ENCODE measurements at regions not wholly inside any gene's neighbourhood (a gene's known extent, or its start where the extent isn't known, plus 50 kb on each side); places are given as distances from the start of the nearest gene placed in this dataset.
A peak's percentile ranks its signal among the peaks of the same experiment; 100 is the strongest.

DNA sequence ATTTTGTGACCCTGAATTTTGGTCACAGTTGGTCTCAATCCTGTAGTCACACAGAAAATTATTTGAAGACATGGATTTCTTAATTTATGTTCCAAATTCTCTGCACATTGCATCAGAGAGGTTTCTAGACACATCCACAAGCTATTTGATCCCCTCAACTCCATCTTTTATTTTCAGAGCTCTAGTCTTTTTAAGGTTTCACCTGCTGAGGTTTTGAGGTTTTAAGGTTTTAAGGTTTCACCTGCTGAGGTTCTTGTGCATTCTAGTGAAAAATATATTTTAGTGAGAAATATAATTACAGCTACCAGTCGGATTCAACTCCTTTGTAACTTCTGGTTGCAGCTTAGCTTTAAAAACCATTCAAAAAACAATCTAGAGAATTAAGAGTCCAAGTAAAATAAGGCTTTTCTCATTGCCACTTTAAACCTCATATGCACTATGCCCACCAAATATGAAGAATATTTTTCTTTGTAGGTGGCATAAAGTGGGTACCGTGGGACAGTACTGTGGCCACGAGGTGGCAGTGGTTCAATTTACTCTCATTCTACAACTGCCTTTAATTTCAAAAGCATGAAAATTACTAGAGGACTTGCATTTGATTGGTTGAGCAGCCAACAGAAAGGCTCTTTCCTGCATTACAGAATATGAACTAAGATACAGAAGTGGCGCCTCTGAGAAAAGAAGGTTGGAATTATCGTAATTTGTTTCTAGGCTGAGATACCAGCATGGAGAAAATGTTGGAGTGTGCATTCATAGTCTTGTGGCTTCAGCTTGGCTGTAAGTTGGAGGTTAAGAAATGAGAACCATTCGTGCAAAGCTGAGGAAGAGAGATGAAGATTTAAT is 366.5 kb upstream of the OR4E1 start:
- peak; percentile 21 for DNase-seq (ENCODE audit: low spot score)

DNA sequence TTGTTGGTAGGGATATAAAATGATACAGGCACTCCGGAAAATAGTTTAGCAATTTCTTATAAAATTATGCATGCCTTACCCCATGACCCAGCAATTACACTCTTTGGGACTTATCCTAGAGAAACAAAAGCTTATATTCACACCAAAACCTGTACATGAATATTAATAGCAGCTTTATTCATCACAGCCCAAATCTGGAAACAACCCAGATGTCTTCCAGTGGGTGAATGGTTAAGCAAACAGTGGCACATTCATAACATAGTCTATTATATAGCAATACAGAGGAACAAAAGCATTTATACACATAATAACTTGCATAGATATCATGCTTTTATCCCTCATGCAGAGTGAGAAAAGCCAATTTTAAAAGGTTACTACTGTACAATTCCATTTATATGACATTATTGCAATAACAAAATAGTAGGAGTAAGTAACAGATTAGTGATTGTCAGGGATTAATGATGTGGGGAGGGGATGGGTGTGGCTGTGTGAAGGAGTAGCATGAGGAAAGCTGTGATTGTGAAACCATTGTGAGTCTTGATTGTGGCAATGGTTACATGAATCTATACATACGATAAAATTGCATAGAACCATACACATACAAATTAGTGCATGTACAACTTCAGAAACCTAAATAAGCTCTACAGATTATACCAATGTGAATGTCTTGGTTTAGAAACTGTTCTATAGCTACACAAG is 363.1 kb upstream of the OR4E1 start:
- no peak for DNase-seq (ENCODE audit: low spot score)

DNA sequence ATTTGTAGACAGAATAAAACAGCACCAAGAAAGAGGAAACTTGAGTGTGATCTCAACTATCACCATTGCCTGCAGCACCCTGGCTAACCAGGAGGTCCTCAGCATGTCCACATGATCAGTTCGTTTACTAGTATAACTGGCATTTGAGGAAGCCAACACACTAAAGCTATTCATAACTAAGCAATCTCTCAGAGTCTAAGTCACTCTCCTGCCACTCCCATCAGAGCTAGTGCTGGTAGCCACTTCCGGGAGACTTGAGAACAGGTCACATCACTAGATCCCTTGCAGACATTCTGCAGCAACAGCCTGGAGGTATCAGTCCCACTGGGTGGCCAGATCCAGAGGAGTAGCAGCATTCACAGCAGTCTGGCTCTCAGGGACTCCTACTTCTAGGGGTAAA is 352.9 kb upstream of the OR4E1 start:
- DNase-seq (ENCODE audit: low spot score): no peak

DNA sequence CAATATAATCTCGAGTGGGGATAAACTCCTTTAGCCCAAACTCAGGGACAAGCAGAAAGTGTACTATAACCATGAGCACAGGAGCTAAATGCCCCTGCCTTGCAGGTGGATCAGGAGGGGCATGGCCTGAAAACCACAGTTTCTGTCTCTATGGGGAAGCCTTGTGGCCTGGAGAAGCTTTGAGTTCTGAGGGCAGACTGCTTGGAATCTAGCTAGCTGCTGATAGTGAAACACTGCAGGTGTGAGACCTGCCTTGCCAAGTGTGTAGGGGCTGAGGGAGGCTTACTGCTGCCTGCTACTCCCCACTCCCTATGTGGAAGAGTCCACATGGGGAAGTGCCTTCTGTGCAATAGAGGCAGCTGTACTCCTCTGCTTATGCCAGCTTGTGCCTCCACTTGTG is 352.3 kb upstream of the OR4E1 start:
- DNase-seq (ENCODE audit: low spot score): no peak

DNA sequence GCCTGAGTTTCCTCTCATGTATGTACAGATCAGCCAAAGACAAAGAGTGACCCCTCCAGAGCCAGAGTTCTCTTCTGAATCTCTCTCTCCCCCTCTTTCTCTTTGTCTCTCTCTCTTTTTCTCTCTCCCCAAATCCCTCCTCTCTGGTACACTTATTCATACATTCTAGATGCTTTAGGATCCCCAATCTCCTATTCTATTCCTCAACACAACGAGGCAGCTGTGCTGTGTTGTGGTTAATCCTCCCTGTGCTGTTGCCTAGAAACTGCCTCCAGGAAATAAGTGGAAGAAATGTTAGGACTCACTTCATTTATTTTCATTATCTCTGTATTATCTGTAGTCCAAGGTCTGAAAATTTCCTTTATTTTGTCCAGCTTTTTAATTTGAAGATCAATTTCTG is 350.5 kb upstream of the OR4E1 start:
- DNase-seq (ENCODE audit: low spot score): no peak

DNA sequence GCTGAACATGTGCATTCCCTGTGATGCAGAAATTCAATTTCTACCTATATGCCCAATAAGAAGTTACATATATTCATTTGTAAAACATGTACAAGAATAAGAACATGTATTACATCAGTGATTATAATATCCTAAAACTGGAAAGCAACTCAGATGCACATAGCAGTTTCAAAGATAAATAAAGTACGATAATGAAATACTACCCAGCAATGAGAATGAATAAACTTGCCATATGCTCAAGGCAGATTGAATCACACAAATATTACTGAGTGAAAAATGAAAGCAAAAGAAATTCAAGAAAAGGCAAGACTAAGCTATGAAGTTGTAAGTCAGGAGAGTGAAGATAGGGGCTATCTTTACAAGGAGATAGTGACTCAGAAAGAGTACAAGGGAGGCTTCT is 345.3 kb upstream of the OR4E1 start:
- DNase-seq (ENCODE audit: low spot score): no peak

DNA sequence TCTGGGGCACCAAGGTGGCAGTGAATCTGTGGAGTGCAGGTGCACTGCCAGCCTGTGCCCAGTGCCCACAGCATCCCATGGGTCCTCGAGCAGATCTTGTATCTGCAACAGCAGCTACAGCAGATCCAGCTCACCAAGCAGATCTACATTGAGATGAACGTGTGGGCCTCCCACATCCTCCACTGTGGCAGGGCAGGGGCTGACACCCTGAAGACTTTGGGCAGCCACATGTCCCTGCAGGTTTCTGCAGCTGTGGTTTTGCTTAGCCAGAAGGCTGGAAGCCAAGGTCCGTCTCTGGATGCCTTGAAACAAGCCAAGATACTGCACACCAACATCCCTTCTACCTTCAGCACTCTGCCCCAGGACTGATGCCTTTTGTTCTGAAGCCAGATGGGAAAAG is 338.8 kb upstream of the OR4E1 start:
- no peak for DNase-seq (ENCODE audit: low spot score)

DNA sequence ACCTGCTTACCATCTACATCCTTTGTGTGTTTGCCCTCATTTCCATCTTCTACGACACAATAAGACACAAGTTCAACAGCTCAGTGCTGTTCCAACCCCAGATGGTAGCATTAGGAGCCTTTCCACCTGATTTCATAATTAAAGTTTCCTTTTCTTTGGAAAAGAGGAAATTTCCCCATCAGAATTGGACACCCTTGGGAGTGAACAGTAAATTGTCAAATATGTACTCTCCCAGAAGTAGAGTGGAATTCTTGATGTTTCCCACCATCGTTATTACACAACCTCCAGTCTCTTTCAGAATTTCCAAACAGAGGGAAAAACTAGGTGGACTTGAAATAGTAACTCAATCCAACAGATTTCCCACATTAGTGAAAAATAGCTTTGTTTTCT is 337.6 kb upstream of the OR4E1 start:
- no peak for DNase-seq (ENCODE audit: low spot score)

DNA sequence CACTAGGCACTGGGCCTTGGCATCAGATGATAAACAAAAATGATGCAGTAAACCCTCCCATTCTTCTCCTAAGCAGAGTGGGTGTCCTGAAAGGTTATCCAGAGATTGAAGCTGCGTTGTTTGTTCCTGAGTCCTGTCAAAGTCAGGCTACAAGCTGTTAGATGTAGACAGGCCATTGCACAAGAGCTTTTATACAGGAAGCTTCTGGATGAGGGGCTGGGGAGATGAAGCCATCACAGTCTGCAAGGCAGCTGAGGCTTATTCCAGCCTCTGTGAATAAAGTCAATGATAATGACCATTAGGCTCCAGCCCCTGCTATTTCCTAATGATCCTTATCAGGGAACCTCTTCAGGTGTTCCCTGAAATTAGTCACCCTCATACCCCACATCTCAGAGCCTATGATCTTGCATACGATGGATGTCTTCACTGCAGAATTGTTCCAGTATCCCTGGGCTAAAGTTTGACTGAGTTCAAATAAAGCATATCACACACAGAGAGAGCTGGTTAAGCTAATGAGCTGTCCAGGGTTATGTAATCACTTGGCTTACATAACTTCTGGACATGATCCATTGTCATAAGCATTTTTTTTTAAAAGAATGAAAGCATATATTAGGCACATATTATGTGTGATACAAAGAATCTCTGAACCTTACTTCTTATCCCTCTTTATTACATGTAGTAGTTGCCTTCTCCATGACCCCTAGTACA is 337.1 kb upstream of the OR4E1 start:
- DNase-seq (ENCODE audit: low spot score): no peak

DNA sequence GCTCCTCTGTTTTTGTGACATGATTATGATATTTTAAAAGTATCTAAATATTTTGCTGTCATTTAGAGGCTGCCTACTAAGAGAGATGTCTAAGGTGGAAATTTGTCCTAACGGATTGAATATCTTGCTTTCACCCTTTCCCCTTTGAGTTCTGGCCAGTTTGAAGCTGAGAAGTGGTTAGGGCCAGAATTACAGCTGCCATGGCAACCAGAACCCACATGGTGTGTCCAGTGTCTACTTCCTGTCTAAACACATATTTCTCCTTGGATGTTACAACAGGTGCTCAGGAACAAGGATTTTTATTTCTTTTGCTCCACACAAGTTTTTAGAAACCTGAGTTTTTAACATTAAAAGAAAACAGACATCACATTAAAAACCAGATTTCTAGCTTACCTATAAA is 335.1 kb upstream of the OR4E1 start:
- DNase-seq (ENCODE audit: low spot score): no peak

DNA sequence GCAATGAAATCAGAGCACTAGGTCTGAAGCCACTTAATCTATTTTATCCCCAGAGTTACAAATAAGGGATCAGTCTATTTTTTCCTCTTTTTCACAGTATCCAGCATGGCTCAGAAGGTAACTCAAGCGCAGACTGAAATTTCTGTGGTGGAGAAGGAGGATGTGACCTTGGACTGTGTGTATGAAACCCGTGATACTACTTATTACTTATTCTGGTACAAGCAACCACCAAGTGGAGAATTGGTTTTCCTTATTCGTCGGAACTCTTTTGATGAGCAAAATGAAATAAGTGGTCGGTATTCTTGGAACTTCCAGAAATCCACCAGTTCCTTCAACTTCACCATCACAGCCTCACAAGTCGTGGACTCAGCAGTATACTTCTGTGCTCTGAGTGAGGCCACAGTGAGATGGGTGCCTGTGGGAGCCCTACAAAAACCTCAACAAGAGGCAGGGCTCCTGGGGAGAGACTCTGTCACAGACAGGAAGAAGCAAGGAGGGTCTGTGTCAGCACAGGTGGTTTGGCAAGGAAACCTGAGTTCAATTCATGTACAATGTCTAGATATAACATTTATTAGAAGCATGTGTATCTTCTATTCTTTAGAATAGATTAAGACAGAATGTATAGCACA is 334.3 kb upstream of the OR4E1 start:
- DNase-seq (ENCODE audit: low spot score): no peak

DNA sequence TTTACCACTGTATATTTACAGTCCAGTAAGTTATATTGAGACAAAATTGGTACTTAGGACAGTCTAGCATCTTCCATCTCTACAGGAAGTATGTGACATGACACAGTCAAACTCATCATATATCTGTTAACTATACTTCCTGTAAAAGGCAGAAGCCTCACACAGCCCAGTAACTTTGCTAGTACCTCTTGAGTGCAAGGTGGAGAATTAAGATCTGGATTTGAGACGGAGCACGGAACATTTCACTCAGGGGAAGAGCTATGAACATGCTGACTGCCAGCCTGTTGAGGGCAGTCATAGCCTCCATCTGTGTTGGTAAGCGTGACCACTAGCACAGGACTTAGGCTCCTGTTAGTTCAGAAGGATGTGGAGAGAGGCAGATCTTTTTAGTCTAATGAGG is 333.7 kb upstream of the OR4E1 start:
- DNase-seq (ENCODE audit: low spot score): no peak

DNA sequence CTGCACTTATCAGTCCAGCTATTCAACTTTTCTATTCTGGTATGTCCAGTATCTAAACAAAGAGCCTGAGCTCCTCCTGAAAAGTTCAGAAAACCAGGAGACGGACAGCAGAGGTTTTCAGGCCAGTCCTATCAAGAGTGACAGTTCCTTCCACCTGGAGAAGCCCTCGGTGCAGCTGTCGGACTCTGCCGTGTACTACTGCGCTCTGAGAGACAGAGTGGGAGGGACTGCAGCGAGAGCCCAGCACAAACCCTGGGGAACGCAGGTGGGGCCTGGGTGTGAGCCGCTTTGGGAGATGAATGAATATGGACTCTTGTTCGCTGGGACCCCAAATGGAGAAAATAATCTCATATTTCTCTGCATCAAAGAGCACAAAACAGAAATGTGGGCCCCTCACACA is 329.8 kb upstream of the OR4E1 start:
- DNase-seq (ENCODE audit: low spot score): no peak

DNA sequence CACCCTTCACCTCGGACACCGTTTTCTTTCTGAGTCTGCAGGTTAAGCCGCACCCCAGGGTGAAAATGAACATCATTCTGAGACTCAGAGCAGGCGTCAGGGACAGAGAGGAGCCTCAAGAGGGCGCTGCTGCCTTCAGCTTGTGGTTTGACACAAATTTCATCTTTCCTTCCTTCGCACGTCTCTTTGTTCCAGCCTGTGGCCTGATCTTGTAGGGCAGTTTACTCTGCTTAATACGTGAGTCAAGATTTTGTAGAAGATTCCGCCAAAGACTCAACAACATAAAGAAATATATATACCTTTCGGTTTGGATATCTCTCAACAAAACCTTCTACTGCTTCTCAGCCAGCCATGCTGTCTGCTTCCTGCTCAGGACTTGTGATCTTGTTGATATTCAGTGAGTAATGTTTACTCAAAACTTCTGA is 329.3 kb upstream of the OR4E1 start:
- DNase-seq (ENCODE audit: low spot score): peak; percentile 29

DNA sequence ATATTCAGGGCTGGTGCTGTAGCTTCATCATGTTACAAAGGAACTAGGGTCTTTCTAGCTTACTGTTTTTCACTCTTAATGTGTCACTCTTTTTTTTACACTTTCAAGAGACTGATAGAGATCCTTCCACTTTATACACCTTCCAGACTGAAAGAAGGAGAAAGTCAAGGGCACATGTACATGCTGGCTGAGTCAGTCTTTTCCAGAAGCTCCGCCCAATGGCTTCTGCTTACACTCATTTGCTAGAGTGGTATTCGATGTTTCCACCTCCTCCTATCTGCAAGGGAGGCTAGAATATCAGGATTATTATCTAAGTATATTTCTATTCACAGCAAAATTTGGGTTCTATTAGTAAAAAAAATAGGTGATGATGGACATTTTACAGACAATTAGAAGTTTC is 325.8 kb upstream of the OR4E1 start:
- DNase-seq (ENCODE audit: low spot score): no peak

DNA sequence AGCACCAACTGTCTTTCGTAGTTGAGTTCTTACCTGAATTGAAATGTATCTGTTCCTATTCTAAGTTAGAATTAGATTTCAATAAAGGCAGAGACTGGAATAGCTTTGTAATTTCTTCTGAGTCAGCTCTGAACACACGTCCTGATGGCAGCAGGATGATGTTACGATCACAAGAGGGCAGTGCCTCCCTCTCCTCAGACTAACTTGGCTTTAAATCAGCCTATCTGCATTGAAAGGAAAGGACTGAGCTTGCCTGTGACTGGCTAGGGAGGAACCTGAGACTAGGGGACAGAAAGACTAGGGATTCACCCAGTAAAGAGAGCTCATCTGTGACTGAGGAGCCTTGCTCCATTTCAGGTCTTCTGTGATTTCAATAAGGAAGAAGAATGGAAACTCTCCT is 323.7 kb upstream of the OR4E1 start:
- DNase-seq (ENCODE audit: low spot score): peak; percentile 56

DNA sequence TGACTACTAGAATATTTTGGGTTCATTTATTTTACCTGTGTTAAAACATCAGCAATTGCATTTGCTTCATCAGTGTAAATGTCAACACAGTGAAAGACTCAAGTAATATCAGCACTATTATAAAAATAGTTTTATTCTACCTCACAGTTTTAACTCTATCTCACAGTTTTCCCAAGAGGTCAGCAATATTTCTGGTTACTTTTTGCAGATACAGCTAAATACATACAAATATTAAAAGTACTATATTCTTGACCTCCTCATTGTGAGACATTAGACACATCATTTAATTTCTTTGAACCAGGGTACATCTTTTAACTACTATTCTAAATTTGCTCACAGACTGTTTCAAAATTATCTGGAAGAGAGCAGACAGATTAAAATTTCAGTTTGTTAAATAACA is 321.7 kb upstream of the OR4E1 start:
- no peak for DNase-seq (ENCODE audit: low spot score)

DNA sequence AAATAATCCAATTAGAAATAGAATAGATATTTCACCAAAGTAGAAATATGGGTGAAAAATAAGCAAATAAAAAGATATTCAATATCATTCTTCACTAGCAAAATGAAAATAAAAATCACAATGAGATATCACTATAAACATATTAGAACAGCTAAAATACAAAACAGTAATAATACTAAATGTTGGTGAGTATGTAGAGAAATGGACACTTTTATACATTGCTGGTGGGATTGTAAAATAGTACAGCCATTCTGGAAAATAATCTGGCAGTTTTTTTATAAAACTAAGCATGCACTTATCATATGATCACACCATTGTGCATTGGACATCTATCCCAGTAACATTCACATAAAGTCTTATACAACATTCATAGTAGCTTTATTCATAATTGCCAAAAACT is 320.2 kb upstream of the OR4E1 start:
- no peak for DNase-seq (ENCODE audit: low spot score)

DNA sequence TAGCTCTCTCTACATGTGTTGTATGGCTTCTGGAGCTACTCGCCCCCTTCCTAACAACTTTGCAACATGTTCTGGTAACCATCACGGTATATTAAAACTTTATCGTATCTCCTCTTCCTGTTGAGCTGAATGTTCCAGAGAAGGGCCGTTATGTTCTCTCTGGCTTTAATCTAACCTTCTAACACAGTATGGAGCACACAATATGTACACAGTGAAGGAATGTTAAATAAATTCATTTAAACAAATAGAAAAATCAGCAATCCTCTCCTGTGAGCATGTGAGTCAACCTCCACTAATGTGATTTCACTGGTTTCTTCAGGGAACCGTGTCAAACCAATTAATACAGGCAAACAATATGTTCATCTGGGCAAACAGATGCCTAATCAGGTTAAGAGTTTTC is 319.5 kb upstream of the OR4E1 start:
- DNase-seq (ENCODE audit: low spot score): no peak

DNA sequence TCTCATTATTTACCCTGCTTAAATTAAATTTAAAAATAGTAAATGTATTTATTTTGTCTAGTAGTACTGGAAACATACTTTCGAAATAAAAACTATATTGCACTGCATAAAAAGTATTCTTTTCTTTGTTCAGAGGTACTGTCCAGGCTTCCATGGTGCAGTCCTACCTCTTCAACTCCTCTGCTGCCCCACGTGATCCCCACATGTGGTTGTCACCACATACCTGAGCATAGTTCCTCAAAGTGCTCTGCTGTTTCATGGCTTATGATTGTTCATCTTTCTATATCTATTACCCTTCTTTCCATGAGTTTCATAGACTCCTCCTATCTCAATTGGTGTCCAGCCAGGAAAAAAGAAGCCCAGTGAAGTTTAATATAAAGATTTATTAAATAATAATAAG is 317.5 kb upstream of the OR4E1 start:
- no peak for DNase-seq (ENCODE audit: low spot score)

DNA sequence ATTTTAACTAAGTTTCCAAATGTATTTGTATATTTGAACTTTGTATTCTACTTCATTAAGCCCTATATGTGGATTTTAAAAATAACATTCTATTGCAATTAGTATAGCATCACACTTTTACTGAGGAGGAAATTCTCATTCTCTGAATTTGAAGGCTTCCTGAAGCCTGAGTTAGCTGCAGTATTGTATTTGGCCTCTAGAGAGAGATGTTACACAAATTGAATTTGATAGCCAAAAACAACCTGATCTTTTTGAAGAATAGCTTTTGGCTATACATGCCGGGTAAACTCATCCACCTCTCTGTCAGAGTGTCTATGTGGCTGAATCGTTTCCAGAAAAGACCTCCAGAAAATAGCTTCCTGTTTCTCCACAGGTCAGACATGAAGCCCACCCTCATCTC is 316.5 kb upstream of the OR4E1 start:
- no peak for DNase-seq (ENCODE audit: low spot score)

DNA sequence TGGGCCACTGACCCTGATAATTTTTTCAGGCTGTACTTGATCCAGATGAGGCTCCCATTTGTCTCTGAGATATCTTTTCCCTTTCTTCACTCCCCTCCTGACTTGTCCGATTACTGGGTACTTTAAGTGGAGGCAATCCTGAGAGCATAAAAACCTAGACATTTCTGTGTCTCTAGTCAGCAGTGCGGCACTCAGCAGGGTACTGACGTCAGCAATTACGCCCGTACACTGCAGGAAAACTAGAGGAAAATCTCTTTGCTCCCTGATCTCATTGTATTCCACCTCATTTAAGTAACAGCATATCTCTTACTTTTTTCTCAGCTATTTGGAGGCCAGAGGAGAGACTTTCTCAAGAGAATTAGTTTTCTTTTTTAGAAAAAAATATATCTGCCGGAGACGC is 315.5 kb upstream of the OR4E1 start:
- DNase-seq (ENCODE audit: low spot score): no peak

DNA sequence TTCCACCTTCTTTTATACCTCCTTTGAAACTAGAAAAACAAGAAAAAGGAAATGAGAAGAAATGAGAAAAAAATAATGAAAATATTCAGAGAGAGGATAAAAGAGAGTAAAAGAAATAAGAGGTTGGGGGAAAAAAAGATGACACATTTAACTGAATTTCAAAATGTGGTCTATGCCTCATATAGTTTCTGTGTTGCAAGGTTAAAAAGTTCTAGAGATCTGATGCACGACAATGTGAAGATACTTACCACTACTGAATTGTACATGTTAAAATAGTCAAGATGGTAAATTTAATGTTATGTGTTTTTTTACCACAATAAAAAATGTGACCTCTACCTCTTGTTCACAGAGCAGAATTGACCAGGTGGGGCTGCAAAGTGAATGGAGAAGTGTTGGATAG is 314.8 kb upstream of the OR4E1 start:
- no peak for DNase-seq (ENCODE audit: low spot score)
